ENCODE measurements at regions not wholly inside any gene's neighbourhood (a gene's known extent, or its start where the extent isn't known, plus 50 kb on each side); places are given as distances from the start of the nearest gene placed in this dataset.

- TF ChIP-seq CREB1 (IDR thresholded peaks at IDR 0.05; ENCODE audit: low read depth) (no peak), REST (IDR thresholded peaks at IDR 0.05; ENCODE audit: low read depth) (no peak), TEAD4 (IDR thresholded peaks at IDR 0.05) (no peak)
These were observed 142.0 kb downstream of the CENPC start for GRCh38 chr4:67403342-67403741.

GRCh38 chr4:67401902-67402301, 143.4 kb downstream of the CENPC start:
- TF ChIP-seq MAX (IDR thresholded peaks at IDR 0.05) (no peak), REST (IDR thresholded peaks at IDR 0.05; ENCODE audit: low read depth) (no peak), NFIC (IDR thresholded peaks at IDR 0.05) (no peak), EGR1 (IDR thresholded peaks at IDR 0.05) (no peak), FOXM1 (IDR thresholded peaks at IDR 0.05; ENCODE audit: borderline replicate concordance, low read depth) (no peak), CEBPB (IDR thresholded peaks at IDR 0.05) (no peak)
- TF ChIP-seq, protein P1, sequence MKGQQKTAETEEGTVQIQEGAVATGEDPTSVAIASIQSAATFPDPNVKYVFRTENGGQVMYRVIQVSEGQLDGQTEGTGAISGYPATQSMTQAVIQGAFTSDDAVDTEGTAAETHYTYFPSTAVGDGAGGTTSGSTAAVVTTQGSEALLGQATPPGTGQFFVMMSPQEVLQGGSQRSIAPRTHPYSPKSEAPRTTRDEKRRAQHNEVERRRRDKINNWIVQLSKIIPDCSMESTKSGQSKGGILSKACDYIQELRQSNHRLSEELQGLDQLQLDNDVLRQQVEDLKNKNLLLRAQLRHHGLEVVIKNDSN (IDR thresholded peaks at IDR 0.05) = no peak

- TF ChIP-seq ZBTB7A (IDR thresholded peaks at IDR 0.05; ENCODE audit: low read depth) = no peak
- no peak for TF ChIP-seq TAF1 (IDR thresholded peaks at IDR 0.05; ENCODE audit: low read depth)
- no peak for TF ChIP-seq CREB1 (IDR thresholded peaks at IDR 0.05; ENCODE audit: low read depth)
- no peak for TF ChIP-seq EP300 (IDR thresholded peaks at IDR 0.05; ENCODE audit: borderline replicate concordance)
- no peak for TF ChIP-seq REST (IDR thresholded peaks at IDR 0.05; ENCODE audit: low read depth)
- TF ChIP-seq, protein P1 (IDR thresholded peaks at IDR 0.05) = no peak
- no peak for TF ChIP-seq TEAD4 (IDR thresholded peaks at IDR 0.05)
- TF ChIP-seq CEBPB (IDR thresholded peaks at IDR 0.05) = no peak
- no peak for TF ChIP-seq EGR1 (IDR thresholded peaks at IDR 0.05)
- no peak for TF ChIP-seq TCF12 (IDR thresholded peaks at IDR 0.05; ENCODE audit: low read depth)
- TF ChIP-seq FOXM1 (IDR thresholded peaks at IDR 0.05; ENCODE audit: borderline replicate concordance, low read depth) = no peak
- no peak for TF ChIP-seq YY1 (IDR thresholded peaks at IDR 0.05; ENCODE audit: low read depth)
- TF ChIP-seq MAX (IDR thresholded peaks at IDR 0.05) = no peak
- TF ChIP-seq NFIC (IDR thresholded peaks at IDR 0.05) = no peak
These were observed 147.4 kb downstream of the CENPC start for GRCh38 chr4:67397931-67398330.

- TF ChIP-seq EGR1 (IDR thresholded peaks at IDR 0.05) (no peak), EP300 (IDR thresholded peaks at IDR 0.05; ENCODE audit: borderline replicate concordance) (no peak), CEBPB (IDR thresholded peaks at IDR 0.05) (no peak), ZBTB7A (IDR thresholded peaks at IDR 0.05; ENCODE audit: low read depth) (no peak), NFIC (IDR thresholded peaks at IDR 0.05) (no peak), CREB1 (IDR thresholded peaks at IDR 0.05; ENCODE audit: low read depth) (no peak), RAD21 (IDR thresholded peaks at IDR 0.05; ENCODE audit: low read depth) (no peak), MAX (IDR thresholded peaks at IDR 0.05) (no peak), YY1 (IDR thresholded peaks at IDR 0.05; ENCODE audit: low read depth) (no peak), TEAD4 (IDR thresholded peaks at IDR 0.05) (no peak), FOXM1 (IDR thresholded peaks at IDR 0.05; ENCODE audit: borderline replicate concordance, low read depth) (no peak)
- TF ChIP-seq, protein P1 (IDR thresholded peaks at IDR 0.05) = no peak
These were observed 148.3 kb downstream of the CENPC start for GRCh38 chr4:67397031-67397430.
